B cell (primary cell): ENCODE measurements at regions not wholly inside any gene's neighbourhood (a gene's known extent, or its start where the extent isn't known, plus 50 kb on each side); places are given as distances from the start of the nearest gene placed in this dataset.

Experiments used
- ATAC-seq: fragments of 200-7000 bp; cut with Tn5 transposase; one replicate; pipeline ENCODE4 v1.10.0; 2021; ENCODE audit warnings: low read depth, mild to moderate bottlenecking, moderate number of reproducible peaks, moderate library complexity
- CTCF ChIA-PET: fragments of 350-600 bp; sonication (Branson Sonifier 250); formaldehyde crosslinking; loops from one replicate; lab custom pipeline; 2021; ENCODE audit warnings: antibody characterized with exemption, inconsistent platforms; lab: Charles Lee
- POLR2A ChIA-PET: fragments of 350-600 bp; sonication (Branson Sonifier 250); formaldehyde crosslinking; loops from one replicate; lab custom pipeline; 2021; ENCODE audit warnings: antibody characterized with exemption; lab: Charles Lee
- DNase-seq: peaks from one replicate; pipeline ENCODE4 v3.0.0; 2013
- H2AFZ ChIP-seq: 2 replicates; pipeline ENCODE4 v1.6.1; 2012; ENCODE audit warnings: mild to moderate bottlenecking, low read depth, low read length; ENCODE audit not compliant: insufficient read depth, poor library complexity, severe bottlenecking
- H3K27ac ChIP-seq, 2 donors: 1 replicate in 1 of 2; 2 replicates in 1 of 2; pipeline ENCODE4 v1.5.1; 2012 to 2013; ENCODE audit warnings: low read length in 2 of 2, mild to moderate bottlenecking in 2 of 2, moderate library complexity in 1 of 2
- H3K27me3 ChIP-seq, 4 experiments: fragments of 200-600 bp in 1 of 4; sonication (generic) in 1 of 4; replicated peaks in 1 of 4; 1 replicate in 2 of 4; 2 replicates in 2 of 4; pipeline versions ENCODE4 v1.6.1 to v1.7.0; 2013 to 2016; ENCODE audit warnings: low read length in 3 of 4, mild to moderate bottlenecking in 2 of 4, mixed read lengths in 1 of 4, moderate library complexity in 1 of 4; ENCODE audit not compliant: insufficient read depth in 4 of 4, control insufficient read depth in 3 of 4; ENCODE audit errors: control extremely low read depth in 1 of 4
- H3K36me3 ChIP-seq, 2 experiments: replicated peaks in 1 of 2; 1 replicate in 1 of 2; 2 replicates in 1 of 2; pipeline versions ENCODE4 v1.6.1 to v1.7.1; 2013; ENCODE audit warnings: low read length in 1 of 2; ENCODE audit not compliant: insufficient read depth in 2 of 2, control insufficient read depth in 1 of 2; ENCODE audit errors: control extremely low read depth in 1 of 2, extremely low read depth in 1 of 2
- H3K4me1 ChIP-seq, 2 donors: fragments of 200-600 bp in 1 of 2; sonication (generic) in 1 of 2; 1 replicate in 1 of 2; 2 replicates in 1 of 2; pipeline versions ENCODE4 v1.5.1 to v1.6.1; 2013 to 2017; ENCODE audit warnings: low read length in 2 of 2; ENCODE audit not compliant: control insufficient read depth in 2 of 2, insufficient read depth in 2 of 2
- H3K4me2 ChIP-seq: replicated peaks from 2 replicates; pipeline ENCODE3; 2012; ENCODE audit warnings: mild to moderate bottlenecking, low read depth, low read length; ENCODE audit not compliant: poor library complexity, severe bottlenecking
- H3K4me3 ChIP-seq, 5 experiments: fragments of 200-600 bp in 1 of 5; sonication (generic) in 1 of 5; 1 replicate in 3 of 5; 2 replicates in 2 of 5; pipeline versions ENCODE4 v1.5.1 to v1.7.0; 2011 to 2016; ENCODE audit warnings: low read length in 4 of 5, mild to moderate bottlenecking in 4 of 5, low read depth in 2 of 5, control low read depth in 1 of 5, moderate library complexity in 1 of 5; ENCODE audit not compliant: insufficient read depth in 1 of 5; ENCODE audit errors: control extremely low read depth in 1 of 5, extremely low read depth in 1 of 5
- H3K79me2 ChIP-seq: fragments of 200-600 bp; sonication (generic); one replicate; pipeline ENCODE4 v1.6.0; 2016; ENCODE audit warnings: low read length; ENCODE audit not compliant: control insufficient read depth, insufficient read depth
- H3K9ac ChIP-seq: fragments of 200-600 bp; sonication (generic); 2 replicates; pipeline ENCODE4 v1.6.1; 2017; ENCODE audit warnings: mild to moderate bottlenecking, low read length, moderate library complexity
- H3K9me3 ChIP-seq, 3 donors: one replicate each; pipeline versions ENCODE4 v1.6.1 to v1.7.1; 2013; ENCODE audit warnings: low read length in 2 of 3; ENCODE audit not compliant: control insufficient read depth in 2 of 3, insufficient read depth in 1 of 3; ENCODE audit errors: control extremely low read depth in 1 of 3
- H4K20me1 ChIP-seq: 2 replicates; pipeline ENCODE4 v1.6.0; 2012; ENCODE audit warnings: mild to moderate bottlenecking, low read length; ENCODE audit not compliant: insufficient read depth, control insufficient read depth, poor library complexity, severe bottlenecking
- H3K27ac Mint-ChIP-seq: one replicate; pipeline ENCODE4 v1.8.0; 2021; ENCODE audit warnings: mixed read lengths
- H3K27me3 Mint-ChIP-seq: one replicate; pipeline ENCODE4 v1.8.0; 2021; ENCODE audit warnings: mixed read lengths
- H3K4me1 Mint-ChIP-seq: one replicate; pipeline ENCODE4 v1.8.0; 2021; ENCODE audit warnings: mixed read lengths
- H3K4me3 Mint-ChIP-seq: one replicate; pipeline ENCODE4 v1.8.0; 2021; ENCODE audit warnings: mixed read lengths
- H3K9me3 Mint-ChIP-seq: one replicate; pipeline ENCODE4 v1.8.0; 2022; ENCODE audit warnings: mixed read lengths; ENCODE audit not compliant: insufficient read depth
- EZH2 ChIP-seq: IDR thresholded peaks from 2 replicates; pipeline ENCODE4 v1.6.1; 2012; ENCODE audit warnings: borderline replicate concordance, low read depth, mild to moderate bottlenecking, moderate library complexity, low read length; ENCODE audit not compliant: insufficient read depth, poor library complexity, severe bottlenecking
- WGBS: methylation state at CpG from one replicate; pipeline ENCODE4 v1.1.5; 2013; ENCODE audit warnings: missing lambda C conversion rate; ENCODE audit not compliant: insufficient coverage; 5-methylcytosine and 5-hydroxymethylcytosine counted together
- intact Hi-C: fragments of 100-400 bp; cut with micrococcal nuclease; formaldehyde crosslinking; loops from one replicate; pipeline ENCODE4 v1.10.0; 2022
- TF ChIP-seq, protein P1 (sequence below): fragments of 200-600 bp; IDR thresholded peaks from one replicate; pipeline ENCODE4 v1.8.0; 2022; ENCODE audit warnings: antibody characterized with exemption, mild to moderate bottlenecking

DNA sequence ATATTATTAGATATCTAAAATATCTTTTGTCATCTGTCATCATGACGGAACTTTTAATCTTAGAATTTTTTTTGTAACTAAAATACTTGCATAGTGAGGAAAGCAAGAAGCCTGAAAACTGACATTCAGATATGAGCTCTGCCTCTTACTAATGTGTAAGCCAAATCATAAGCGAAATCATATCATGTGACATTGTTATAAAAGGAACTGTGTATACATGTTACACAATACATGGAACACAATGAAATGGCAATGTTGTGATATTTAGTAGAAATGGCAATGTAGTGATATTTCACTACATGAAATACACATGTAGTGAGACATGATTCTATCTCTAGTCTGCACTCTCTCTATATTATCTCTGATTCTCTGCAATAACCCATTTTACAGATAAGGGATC is 1016.4 kb upstream of the PIK3C3 start:
- no peaks in the 10 kb centered on the region for H3K79me2 ChIP-seq
- no peak overlapping the region for H3K27ac Mint-ChIP-seq
- intact Hi-C loops: no loop called here
- H3K27ac ChIP-seq: no peak overlapping the region
- no peaks in the 10 kb centered on the region for H4K20me1 ChIP-seq
- CTCF ChIA-PET: no interaction called here
- no peaks in the 10 kb centered on the region for H3K27me3 Mint-ChIP-seq
- no peaks in the 10 kb centered on the region for H3K27me3 ChIP-seq
- no peaks in the 10 kb centered on the region for H3K9me3 ChIP-seq
- TF ChIP-seq EZH2: no peak
- H3K36me3 ChIP-seq: no peaks in the 10 kb centered on the region
- H3K9ac ChIP-seq: no peak overlapping the region
- H3K4me3 Mint-ChIP-seq: no peak overlapping the region
- POLR2A ChIA-PET: no interaction called here
- no CpG with 5 or more reads among the region's 2 CpGs for WGBS
- no peaks in the 10 kb centered on the region for H3K4me1 Mint-ChIP-seq
- DNase-seq (no peak), ATAC-seq (no peak)
- H3K4me3 ChIP-seq: no peak overlapping the region
- no peak overlapping the region for H2AFZ ChIP-seq
- no peak overlapping the region for H3K4me2 ChIP-seq
- no peaks in the 10 kb centered on the region for H3K4me1 ChIP-seq
- no peaks in the 10 kb centered on the region for H3K9me3 Mint-ChIP-seq

DNA sequence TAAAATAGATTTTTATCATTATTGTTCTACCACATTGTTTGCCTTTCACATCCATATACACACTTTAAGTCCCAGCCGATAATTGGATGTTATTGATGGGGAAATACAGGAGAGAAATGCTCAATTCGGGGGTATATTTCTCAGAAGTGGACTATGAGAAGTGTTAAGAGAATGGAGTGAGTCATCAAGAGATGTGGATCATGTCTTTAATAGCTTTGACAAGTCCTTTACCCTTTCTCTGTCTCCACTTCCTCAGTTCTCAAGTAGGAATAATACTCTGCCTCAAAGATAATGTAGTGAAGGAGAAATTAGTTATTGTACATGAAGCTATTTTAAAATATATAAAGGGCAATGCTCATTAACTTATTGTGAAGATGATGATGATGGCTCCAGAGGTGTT is 1017.6 kb upstream of the PIK3C3 start:
- no peaks in the 10 kb centered on the region for H3K9me3 ChIP-seq
- ChIA-PET CTCF (no interaction called here), POLR2A (no interaction called here)
- Mint-ChIP-seq H3K4me3 (no peak overlapping the region), H3K27ac (no peak overlapping the region), H3K27me3 (no peaks in the 10 kb centered on the region), H3K9me3 (no peaks in the 10 kb centered on the region), H3K4me1 (no peaks in the 10 kb centered on the region)
- ATAC-seq (no peak), DNase-seq (no peak)
- no peak overlapping the region for H3K27ac ChIP-seq
- no peaks in the 10 kb centered on the region for H3K4me1 ChIP-seq
- H3K9ac ChIP-seq: no peak overlapping the region
- no peaks in the 10 kb centered on the region for H3K36me3 ChIP-seq
- no peaks in the 10 kb centered on the region for H3K79me2 ChIP-seq
- no peak for TF ChIP-seq EZH2
- TF ChIP-seq, protein P1, sequence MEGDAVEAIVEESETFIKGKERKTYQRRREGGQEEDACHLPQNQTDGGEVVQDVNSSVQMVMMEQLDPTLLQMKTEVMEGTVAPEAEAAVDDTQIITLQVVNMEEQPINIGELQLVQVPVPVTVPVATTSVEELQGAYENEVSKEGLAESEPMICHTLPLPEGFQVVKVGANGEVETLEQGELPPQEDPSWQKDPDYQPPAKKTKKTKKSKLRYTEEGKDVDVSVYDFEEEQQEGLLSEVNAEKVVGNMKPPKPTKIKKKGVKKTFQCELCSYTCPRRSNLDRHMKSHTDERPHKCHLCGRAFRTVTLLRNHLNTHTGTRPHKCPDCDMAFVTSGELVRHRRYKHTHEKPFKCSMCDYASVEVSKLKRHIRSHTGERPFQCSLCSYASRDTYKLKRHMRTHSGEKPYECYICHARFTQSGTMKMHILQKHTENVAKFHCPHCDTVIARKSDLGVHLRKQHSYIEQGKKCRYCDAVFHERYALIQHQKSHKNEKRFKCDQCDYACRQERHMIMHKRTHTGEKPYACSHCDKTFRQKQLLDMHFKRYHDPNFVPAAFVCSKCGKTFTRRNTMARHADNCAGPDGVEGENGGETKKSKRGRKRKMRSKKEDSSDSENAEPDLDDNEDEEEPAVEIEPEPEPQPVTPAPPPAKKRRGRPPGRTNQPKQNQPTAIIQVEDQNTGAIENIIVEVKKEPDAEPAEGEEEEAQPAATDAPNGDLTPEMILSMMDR: no peak
- no CpG with 5 or more reads among the region's 2 CpGs for WGBS
- no peak overlapping the region for H2AFZ ChIP-seq
- intact Hi-C loops: no loop called here
- H3K27me3 ChIP-seq: no peaks in the 10 kb centered on the region
- no peak overlapping the region for H3K4me2 ChIP-seq
- no peaks in the 10 kb centered on the region for H4K20me1 ChIP-seq
- H3K4me3 ChIP-seq: no peak overlapping the region
